D721Med (cell line): ENCODE measurements at regions not wholly inside any gene's neighbourhood (a gene's known extent, or its start where the extent isn't known, plus 50 kb on each side); places are given as distances from the start of the nearest gene placed in this dataset.
"Not testable (repeated sequence)": the region's sequence is repeated elsewhere in the genome, so short reads cannot be mapped to it uniquely, and the experiment has no call there.

Experiments used
- DNase-seq: peaks from one replicate; pipeline ENCODE4 v3.0.0; 2011; ENCODE audit warnings: low spot score; ENCODE audit not compliant: insufficient read length
- FAIRE-seq: peaks from 2 replicates; lab custom pipeline; 2011; peaks lifted over from hg19 to GRCh38; lab: Jason Lieb, UNC
- CTCF ChIP-seq: IDR thresholded peaks from 2 replicates; pipeline ENCODE4 v1.5.1; 2012; ENCODE audit warnings: mild to moderate bottlenecking, control low read depth; ENCODE audit not compliant: insufficient read depth; ENCODE audit errors: missing control alignments

- DNase-seq (no peak), FAIRE-seq (no peak)
- TF ChIP-seq CTCF, result no peak
Observed at GRCh38 chr4:159925770-159926169, 822.9 kb downstream of the RAPGEF2 start.

- FAIRE-seq (no peak), DNase-seq (no peak)
- no peak for TF ChIP-seq CTCF
Observed at GRCh38 chr4:159926871-159927270, 824.0 kb downstream of the RAPGEF2 start.

- no peak for DNase-seq
- no peak for FAIRE-seq
- no peak for TF ChIP-seq CTCF
Observed at GRCh38 chr4:159927781-159928180, 824.9 kb downstream of the RAPGEF2 start.

- not testable (repeated sequence) for DNase-seq, FAIRE-seq
Observed at GRCh38 chr4:159934602-159935001, 831.7 kb downstream of the RAPGEF2 start.

GRCh38 chr4:159937595-159937994 is 834.7 kb downstream of the RAPGEF2 start:
- no peak for TF ChIP-seq CTCF
- DNase-seq, result no peak
- FAIRE-seq, result peak; percentile 69

- not testable (repeated sequence) for FAIRE-seq, DNase-seq
Observed at GRCh38 chr4:159939681-159940080, 836.8 kb downstream of the RAPGEF2 start.

- FAIRE-seq (no peak), DNase-seq (no peak)
- TF ChIP-seq CTCF, result no peak
Observed at GRCh38 chr4:159941076-159941475, 838.2 kb downstream of the RAPGEF2 start.

GRCh38 chr4:159944477-159944876 is 841.6 kb downstream of the RAPGEF2 start:
- no peak for DNase-seq
- TF ChIP-seq CTCF, result no peak
- peak; percentile 58 for FAIRE-seq
